GM18505 (cell line): ENCODE measurements at regions not wholly inside any gene's neighbourhood (a gene's known extent, or its start where the extent isn't known, plus 50 kb on each side); places are given as distances from the start of the nearest gene placed in this dataset.

ENCODE experiments used
- ATAC-seq: cut with Tn5 transposase; IDR thresholded peaks from one replicate; pipeline ENCODE4 v1.9.1; 2021; ENCODE audit not compliant: unreplicated experiment
- POLR2A ChIP-seq: IDR thresholded peaks from 4 replicates; pipeline ENCODE4 v1.6.1; 2011; ENCODE audit warnings: borderline replicate concordance; ENCODE audit not compliant: insufficient read depth, insufficient read length; ENCODE audit errors: extremely low read depth

DNA sequence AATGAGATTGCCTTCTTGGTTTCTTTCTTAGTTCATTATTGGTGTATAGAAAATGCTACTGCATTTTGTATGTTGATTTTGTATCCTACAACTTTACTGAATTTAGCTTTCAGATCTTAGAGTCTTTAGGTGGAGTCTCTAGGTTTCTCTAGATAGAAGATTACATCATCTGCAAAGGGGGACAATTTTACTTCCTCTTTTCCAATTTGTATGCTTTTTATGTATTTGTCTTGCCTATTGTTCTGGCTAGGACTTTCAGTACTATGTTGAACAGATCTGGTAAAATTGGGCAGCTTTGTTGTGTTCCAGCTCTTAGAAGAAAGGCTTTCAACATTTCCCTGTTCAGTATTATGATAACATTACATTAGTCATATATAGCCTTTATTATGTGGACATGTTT, 101.0 kb upstream of the SPRY2 start:
- no peak for TF ChIP-seq POLR2A
- no peak for ATAC-seq

DNA sequence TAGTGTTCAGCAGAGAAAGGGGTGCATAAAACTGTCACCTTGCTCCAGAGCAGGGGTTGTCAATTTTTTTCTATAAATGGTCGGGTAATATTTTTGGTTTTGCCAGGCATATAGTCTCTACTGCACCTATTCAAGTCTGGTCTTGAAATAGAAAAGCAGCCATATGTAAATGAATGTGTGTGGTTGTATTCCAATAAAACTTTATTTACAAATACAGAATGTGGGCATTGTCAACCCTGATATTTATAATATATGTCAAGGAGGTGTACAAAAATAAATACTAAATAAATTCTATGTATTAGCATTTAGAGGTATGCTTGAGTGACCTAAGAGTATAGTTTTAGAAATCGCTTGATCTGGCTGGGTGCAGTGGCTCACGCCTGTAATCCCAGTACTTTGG, 97.6 kb upstream of the SPRY2 start:
- ATAC-seq: no peak
- no peak for TF ChIP-seq POLR2A

DNA sequence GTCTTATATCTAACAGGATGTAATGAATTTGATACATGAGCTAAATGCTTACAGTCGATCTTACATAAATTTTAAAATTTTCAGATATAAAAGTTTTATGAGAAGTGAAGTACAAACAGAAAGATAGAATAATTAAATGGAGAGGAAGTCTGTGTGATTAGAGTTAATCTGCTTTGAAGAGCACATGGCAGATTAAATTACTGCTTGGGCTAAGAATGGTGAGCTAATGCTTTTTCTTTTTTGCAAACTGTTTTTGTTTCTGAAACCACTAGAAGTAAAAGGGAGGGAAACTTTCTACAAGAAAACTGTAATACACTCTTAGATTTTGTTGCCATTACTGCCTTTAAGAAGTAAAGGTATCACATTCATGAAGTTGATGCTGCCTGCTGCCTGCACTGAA, 96.3 kb upstream of the SPRY2 start:
- no peak for TF ChIP-seq POLR2A
- ATAC-seq: no peak

DNA sequence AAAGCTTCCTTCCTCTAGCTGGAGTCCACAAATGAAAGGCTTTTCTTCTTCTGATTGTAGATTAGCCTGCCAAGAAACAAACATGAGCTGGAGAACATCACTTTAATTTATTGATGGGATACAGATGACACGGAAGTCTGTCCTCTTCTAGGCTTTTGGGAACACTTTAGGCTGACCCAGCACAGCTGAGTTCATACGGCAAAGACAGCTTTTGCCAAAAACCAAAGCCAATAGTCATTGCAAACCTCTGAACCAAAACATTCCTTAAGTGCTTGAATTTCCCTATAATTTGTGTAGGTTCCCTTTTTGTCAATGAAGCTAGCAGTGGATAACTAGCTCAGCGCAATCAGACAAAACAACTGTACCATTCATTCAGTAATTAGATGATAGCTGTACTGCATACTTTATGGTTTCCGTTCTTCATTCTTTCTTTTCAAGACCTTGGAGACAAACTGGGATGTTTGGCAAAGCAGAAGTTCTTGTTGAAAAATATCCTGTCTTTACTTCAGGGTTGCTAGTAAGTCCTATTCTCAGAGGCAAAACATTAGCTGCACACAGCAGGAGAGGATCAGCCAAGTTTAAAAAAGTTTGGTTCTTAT, 95.7 kb upstream of the SPRY2 start:
- no peak for TF ChIP-seq POLR2A
- no peak for ATAC-seq

DNA sequence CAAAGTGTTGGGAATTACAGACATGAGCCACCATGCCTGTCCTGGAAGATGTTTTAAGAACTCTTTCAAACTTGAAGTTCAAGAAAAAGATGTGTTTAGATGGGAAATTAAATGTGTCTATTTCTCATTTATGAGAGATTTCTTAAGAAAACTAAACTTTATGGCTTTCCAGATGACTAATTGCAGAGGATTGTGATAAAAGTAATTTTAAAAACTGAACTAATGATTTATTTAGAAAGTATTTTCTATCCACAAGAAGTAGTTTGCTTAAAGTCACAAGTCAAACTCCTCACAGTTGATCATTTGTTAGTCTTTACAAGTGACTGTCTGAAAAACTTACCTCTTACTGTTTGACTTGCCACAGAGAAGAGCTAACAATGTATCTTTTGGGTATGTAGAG, 89.6 kb upstream of the SPRY2 start:
- no peak for ATAC-seq
- no peak for TF ChIP-seq POLR2A

DNA sequence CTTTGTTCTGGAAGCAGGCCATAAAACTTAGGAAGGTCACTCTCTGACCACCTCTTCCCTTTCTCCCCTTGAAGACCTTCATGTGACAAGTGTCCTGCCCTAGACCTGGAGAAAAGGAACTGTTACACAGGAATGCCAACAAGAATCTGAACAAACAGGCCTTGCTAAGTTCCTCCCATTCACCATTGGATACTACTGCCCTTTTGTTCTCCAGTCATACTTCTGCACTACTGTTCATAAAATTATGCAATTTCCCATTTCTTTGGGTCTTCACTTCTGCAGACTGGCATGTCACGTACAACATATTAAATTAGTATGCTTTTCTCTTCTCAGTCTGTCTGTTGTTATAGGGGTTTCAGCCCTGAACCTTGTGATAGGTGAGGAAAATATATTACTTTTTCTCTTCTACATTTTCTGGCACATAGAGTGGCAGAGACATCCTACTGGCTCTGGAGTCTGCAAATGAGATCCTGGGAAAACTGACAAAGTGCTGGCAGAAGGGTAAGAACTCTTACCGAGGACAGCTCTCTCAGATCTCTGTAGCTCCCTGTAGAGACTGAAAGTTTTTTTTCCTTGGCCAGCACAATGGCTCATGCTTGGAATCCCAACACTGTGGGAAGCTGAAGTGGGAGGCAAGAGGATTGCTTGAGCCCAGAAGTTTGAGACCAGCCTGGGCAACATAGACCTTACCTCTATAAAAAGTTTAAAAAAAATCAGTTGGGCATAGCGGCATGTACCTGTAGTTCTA, 87.6 kb upstream of the SPRY2 start:
- ATAC-seq: no peak
- no peak for TF ChIP-seq POLR2A

DNA sequence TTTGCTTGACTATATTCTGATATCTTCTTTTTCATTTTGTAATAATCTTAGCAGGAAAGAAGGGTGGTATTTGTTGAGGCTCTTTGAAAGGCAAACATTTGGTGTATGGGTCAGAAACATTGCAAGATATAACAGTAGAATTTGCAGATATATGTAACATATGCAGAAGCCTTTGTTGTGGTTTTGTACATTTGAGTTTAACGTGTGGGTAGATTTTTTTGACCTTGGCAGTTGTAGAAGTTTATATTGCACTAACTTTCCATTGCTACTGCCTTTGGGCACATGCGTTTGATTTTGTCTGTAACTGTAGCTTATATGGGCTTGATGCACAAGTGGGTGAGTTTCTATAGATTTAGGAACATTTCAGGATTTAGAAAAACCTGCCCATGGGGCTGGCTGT, 78.5 kb upstream of the SPRY2 start:
- TF ChIP-seq POLR2A: no peak
- ATAC-seq: no peak

DNA sequence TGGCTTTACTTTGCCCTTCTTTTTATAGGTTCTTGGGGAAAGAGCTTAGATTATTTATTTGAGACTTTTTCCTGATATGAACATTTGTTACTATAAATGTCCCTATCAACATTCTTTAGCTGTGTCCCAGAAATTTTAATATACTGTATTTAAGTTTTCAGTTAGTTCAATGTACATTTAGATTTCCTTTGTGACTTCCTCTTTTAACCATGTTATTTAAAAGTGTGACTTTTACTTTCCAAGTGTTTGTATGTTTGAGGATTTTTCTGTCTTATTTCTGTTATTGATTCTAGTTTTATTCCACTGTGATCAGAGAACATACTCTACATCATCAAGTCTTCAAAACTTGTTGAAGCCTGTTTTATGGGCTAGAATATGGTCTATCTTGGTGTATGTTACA, 72.7 kb upstream of the SPRY2 start:
- no peak for TF ChIP-seq POLR2A
- no peak for ATAC-seq

DNA sequence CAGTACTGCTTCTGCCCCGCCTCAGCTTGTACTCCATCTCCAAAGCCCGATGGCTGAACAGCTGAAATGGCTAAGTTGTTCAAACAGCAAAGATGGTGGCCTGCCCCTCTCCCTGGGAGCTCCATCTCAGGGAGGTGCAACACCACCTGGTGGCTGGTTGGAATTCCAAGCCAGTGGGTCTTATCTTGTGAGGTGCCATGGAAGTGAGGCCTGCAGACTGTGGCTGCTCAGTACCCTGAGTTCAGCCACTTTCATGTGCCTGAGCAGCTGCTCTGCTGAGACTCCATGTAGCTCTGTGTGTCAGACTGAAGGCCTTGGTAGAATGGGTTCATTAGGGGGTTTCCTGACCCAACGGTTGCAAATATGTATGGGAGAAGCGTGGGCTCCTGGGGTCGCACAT, 67.3 kb upstream of the SPRY2 start:
- ATAC-seq: no peak
- TF ChIP-seq POLR2A: no peak

DNA sequence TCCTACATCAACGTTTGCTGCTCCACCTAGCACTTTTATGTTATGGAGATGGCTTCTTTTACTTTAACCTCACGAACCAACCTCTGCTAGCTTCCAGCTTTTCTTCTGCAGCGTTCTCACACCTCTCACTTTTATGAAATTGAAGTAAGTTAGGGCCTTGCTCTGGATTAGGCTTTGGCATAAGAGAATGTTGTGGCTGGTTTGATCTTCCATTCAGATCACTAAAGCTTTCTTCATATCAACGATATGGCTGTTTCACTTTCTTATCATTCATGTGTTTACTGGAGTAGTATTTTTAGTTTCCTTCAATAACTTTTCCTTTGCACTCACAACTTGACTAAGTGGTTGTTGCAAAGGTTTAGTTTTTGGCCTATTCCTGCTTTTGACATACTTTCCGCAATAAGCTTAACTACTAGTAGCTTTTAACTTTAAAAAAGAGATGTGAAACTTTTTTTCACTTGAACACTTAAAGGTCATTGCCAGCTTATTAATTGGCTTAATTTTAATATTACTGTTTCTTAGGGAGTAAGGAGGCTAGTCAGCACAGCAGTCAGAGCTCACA, 60.0 kb upstream of the SPRY2 start:
- ATAC-seq: no peak
- no peak for TF ChIP-seq POLR2A

DNA sequence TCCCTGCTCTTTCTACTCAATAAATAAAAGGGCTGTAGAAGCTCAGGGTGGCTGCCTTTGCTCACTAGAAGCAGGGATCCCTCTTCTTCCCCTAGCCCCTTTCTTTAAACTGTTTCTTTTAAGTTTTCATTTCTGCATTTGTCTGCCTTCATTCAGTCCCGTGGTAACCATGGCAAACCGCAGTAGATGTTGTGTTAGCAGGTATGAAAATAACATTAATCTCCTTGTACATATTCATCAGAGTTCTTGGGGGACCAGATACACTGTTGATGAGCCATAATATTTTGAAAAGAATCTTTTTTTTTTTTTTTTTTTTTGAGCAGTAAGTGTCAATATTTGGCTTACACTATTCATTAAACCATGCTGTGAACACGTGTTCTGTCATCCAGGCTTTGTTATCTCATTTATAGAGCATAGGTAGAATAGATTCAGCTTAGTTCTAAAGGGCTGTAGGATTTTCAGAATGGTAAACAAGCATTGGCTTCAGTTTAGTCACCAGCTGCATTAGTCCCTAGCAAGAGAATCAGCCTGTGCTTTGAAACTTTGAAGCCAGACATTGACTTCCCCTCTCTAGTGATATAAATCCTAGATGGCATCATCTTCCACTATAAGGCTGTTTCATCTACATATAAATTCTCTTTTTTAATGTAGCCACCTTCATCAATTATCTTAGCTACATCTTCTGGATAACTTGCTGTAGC, 59.4 kb upstream of the SPRY2 start:
- ATAC-seq: no peak
- TF ChIP-seq POLR2A: no peak

DNA sequence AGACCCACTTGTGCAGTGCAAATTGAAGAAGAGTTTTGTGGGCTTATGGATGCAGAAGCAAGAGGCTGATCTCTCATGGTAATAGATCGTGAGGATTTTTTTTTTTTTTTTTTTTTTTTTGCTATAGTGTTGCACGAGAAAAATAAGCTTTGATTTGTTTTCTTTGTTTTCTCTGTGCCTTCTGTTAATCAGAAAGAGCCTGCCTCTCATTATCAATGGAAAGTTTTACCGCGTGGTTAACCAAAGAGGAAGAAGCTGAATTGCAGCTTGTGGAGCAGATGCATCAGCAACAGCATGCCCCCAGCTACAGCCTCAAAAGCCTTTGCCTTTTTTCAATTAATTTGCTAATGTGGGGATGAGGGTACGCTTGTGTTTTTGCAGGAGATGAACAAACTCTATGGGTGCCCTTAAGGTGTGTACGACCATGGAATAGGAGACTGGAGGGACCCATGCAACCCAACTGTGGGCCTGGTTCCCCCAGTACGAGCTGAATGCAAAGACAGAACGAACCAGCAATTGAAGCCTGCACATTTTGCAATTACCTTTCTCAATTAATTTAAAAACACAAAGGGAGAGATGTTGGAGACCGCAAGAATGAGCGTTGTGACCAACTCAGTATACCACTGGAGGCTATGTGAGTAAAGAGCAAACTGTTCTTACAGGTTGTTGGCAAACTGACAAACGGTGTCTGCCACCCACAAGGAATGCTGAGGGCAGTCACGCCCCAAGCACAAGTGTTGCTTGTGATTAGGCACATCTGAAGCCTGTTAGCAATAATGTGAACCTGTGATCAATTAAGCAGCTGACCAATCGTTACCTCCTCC, 58.6 kb upstream of the SPRY2 start:
- no peak for TF ChIP-seq POLR2A
- no peak for ATAC-seq
